COLO829 (cell line): ENCODE measurements at regions not wholly inside any gene's neighbourhood (a gene's known extent, or its start where the extent isn't known, plus 50 kb on each side); places are given as distances from the start of the nearest gene placed in this dataset.
"Not testable (repeated sequence)": the region's sequence is repeated elsewhere in the genome, so short reads cannot be mapped to it uniquely, and the experiment has no call there.

Experiments used
- DNase-seq: peaks from one replicate; pipeline ENCODE4 v3.0.0; 2012; ENCODE audit warnings: low spot score

- no peak for DNase-seq
These were observed 288.9 kb downstream of the EDEM1 start for GRCh38 chr3:5476403-5476802.

GRCh38 chr3:5479229-5479799 is 291.8 kb downstream of the EDEM1 start:
- no peak for DNase-seq

- DNase-seq: no peak
These were observed 292.7 kb downstream of the EDEM1 start for GRCh38 chr3:5480190-5480589.

DNA sequence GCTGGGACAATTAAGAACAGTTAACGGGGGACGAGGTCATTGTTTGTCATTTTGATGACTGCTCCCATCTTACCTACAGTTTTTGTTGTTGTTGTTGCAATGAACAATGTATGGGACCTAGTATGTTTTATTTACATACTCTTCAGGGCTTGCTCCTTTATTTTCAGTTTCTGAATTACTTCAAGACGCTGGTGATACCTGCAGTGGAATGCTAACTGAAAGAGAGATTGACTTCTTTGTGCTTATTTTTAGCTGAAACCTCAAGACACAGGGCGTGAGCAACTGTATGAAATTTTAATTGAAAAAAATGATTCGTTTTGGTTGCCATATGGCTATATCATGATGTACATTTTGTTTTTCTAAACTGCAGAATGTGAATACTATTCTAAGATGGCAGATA is 297.9 kb downstream of the EDEM1 start:
- DNase-seq: no peak

DNA sequence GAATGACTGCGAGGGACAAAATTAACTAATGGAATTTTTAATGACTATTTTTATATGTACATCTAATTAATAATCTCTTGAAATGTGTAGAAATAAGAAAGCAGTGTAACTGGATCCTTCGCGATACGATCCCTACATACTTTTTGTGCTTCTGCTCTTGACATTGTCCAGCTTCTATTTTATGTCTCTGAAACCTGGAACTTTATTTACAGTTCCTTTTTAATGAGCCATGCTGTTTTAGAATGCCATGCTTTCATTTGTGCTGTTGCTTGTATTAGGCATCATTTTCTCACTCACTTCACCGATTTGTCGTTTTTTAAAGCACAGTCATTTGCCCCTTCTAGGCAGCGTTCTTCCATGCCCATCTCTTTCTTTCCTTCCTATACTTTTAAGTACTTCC is 301.3 kb downstream of the EDEM1 start:
- no peak for DNase-seq

GRCh38 chr3:5489536-5489935 is 302.0 kb downstream of the EDEM1 start:
- DNase-seq: no peak

- no peak for DNase-seq
These were observed 307.5 kb downstream of the EDEM1 start for GRCh38 chr3:5494905-5495519.

GRCh38 chr3:5497497-5497896 is 310.0 kb downstream of the EDEM1 start:
- DNase-seq: no peak

DNA sequence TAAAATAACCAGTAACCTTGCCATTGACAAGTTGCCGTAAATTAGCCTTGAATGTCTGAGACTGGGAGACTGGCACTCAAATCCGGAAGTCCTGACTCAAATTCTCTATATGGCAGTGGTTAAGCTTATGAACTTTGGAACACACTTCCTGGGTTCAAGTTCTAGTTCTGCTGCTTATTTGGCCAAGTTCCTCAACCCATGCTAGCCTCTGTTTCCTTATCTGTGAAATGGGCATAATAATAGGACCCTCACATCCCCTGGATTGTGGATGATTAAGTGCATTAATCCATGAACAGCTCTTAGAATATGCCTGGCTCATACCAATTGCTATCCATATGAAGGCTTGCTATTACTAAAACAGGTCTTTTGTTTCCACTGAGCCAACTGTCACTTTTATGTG is 311.5 kb downstream of the EDEM1 start:
- no peak for DNase-seq

DNA sequence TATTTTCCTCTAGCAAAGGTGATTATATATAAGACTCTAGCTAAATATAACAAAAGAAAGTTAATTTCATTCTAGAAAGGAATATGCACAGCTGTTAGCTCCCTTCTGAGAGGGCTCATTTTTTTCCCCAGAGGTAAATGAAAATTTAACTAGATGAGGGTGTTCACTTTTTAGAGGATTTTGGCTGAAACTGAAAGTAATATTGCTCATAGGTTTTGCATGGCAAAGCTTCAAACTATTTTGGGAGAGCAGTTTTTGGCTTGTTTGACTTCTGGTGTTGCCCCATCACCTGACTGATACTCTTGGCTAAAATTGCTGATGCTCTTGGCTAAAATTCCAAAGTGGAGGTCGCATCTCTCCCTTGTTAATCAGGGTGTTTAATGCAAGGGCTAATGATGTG is 311.9 kb downstream of the EDEM1 start:
- DNase-seq: no peak

DNA sequence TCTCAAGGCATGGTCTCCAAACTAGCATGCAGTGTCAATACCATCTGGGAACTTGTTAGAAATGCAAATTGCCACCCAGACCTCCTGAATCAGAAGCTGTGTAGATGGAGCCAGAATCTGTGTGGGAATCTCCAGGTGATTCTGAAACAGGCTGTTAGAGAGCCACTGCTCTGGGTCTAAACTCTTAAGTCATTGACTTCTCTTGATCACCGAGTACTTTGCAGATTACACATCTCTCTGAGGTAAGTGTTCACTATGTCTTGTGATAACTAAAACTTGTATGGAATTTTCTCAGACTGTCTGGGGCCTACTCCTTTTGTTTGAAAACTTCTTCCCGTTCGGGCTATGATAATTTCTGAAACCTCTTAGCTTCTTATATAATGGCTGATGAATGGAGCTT is 315.6 kb downstream of the EDEM1 start:
- no peak for DNase-seq

DNA sequence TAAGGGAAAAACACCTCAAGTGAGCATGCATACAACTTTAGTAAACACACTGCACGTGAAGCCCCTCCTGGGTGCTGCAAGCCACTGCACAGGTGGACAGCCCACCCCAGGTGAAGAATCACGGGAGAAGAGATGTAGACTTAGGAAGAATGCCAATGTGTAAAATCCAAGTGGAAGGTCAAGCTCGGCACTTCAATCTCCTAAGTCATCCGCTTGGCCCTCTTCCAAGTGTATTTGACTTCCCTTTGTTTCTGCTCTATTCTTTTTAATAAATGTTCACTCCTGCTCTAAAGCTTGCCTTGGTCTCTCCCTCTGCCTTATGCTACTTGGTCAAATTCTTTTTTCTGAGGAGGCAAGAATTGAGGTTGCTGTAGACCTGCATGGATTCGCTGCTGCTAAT is 316.6 kb downstream of the EDEM1 start:
- DNase-seq: no peak

DNA sequence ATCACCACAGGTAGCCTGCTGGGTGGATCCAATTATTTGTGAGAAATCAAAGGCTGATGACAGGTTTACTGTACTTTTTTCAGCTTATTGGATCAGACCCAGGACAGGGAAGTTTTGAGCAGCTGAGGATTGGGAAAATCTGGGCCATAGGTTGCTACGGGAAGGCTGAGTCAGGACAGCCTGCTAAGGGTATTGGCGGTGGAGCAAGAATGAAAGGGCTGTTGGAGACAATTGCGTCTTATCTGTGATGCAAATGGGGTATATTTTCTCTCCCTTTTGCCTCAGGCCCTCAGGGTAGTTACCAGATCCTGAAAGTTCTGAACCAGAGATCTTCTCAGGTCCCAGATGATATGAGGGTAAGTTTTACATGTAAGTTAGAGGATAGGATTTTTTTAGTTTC is 317.7 kb downstream of the EDEM1 start:
- no peak for DNase-seq

DNA sequence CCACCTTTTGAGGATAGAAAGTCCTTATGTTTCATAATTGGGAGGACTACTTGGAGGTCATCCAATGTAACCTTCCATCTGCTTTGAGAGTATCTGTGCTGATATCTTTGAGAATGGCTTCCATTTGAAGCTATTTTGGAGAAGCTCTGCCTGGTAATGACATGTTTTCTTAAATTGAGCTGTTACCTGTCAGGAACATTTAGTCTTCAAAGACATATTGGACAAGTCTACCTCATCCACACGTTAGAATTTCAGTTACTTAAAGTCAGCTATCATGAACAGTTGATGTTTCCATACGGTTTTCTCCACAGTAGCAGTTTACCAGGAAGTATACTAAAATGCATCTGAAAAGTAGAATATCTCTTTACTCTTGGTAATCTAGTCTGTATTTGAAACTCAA is 318.5 kb downstream of the EDEM1 start:
- DNase-seq: no peak

DNA sequence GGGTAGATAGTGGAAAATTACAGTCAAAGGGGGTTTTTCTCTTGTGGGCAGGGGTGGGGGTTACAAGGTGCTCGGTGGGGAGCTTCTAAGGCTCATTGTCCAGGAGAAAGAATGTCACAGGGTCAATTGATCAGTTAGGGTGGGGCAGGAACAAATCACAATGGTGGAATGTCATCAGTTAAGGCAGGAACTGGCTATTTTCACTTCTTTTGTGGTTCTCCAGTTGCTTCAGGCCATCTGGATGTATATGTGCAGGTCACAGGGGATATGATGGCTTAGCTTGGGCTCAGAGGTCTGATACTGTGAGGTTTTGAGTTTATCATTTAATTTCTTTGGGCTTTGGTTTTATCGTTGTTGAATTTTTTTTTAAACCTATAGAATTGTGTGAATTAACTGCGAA is 321.4 kb downstream of the EDEM1 start:
- DNase-seq: not testable (repeated sequence)

- no peak for DNase-seq
These were observed 322.8 kb downstream of the EDEM1 start for GRCh38 chr3:5510300-5510699.

DNA sequence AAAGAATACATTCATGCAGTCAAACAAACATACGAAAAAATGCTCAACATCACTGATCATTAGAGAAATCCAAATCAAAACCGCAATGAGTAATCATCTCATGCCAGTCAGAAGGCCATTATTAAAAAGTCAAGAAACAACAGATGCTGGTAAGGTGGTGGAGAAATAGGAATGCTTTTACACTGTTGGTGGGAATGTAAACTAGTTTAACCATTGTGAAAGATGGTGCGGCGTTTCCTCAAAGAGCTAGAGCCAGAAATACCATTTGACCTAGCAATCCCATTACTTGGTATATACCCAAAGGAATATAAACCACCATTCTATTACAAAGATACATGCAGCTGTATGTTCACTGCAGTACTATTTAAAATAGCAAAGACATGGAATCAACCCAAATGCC is 330.4 kb downstream of the EDEM1 start:
- DNase-seq: no peak

DNA sequence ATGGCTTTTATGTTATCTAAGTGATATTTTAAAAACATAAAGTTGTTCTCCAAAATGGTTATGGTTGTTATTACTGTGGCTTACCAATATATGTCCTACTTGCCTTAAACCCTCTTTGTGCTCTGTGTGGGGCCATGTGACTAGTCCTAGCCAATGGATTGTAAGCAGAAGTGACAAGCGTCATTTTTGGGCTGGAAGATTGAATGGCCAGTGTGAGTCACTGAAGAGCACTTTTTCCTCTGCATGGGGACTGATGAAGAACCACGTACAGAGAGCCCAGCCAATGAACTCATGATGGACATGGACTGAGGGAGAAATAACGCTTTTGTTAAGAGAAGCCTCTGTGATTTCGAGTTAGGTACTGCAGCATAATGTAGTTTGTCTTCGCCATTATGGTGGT is 332.7 kb downstream of the EDEM1 start:
- DNase-seq: no peak

DNA sequence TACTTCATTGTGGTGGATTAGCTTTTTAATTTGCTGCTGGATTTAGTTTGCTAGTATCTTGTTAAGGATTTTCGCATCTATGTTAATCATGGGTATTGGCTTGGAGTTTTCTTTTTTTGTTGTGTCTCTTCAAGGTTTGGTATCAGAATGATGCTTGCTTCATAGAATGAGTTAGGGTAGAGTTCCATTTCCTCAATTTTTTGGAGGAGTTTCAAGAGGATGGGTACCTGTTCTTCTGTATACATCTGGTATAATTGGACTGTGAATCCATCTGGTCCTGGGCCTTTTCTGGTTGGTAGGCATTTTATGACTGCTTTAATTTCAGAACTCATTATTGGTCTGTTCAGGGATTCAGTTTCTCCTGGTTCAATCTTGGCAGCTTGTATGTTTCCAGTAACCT is 335.6 kb downstream of the EDEM1 start:
- no peak for DNase-seq

GRCh38 chr3:5531039-5531438 is 343.5 kb downstream of the EDEM1 start:
- no peak for DNase-seq

DNA sequence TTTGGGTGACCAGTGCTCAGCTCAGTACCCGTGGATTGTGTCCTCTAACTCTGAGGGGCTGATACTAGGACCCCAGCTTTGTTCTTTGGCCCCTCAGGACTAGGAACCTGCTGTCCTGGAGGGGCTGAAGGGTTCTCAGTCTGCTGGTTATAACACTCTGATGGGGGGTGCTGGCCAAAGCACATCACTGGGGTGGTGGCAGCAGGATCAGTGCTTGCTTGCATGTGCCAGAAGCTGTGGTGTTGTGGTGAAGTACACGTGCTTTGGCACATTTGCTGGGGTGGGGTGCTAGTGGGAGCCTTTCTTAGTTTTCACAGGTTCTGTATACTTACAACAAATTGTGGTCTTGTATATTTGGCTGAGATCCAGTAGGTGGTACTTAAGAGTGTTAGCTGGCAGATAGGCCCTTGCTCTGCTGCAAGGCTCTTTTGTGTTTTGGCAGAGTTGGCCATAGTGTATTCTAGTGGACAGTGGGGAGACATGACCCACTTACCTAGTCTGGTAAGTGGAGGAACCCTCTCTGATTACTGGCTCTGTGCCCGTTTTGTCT is 344.3 kb downstream of the EDEM1 start:
- no peak for DNase-seq

DNA sequence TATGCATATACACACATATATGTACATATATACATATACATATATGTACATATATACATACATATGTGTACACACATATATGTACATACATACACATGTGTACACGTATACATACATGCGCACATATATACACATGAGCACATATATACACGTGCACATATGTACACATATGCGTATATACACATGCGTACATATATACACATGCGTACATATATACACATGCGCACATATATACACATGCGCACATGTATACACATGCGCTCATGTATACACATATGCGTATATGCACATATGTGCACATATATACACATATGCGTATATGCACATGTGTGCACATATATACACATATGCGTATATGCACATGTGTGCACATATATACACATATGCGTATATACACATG is 353.0 kb downstream of the EDEM1 start:
- DNase-seq: no peak

GRCh38 chr3:5542472-5542871 is 355.0 kb downstream of the EDEM1 start:
- DNase-seq: no peak

- DNase-seq: no peak
These were observed 355.5 kb downstream of the EDEM1 start for GRCh38 chr3:5543047-5543446.
